ENCODE measurements at regions not wholly inside any gene's neighbourhood (a gene's known extent, or its start where the extent isn't known, plus 50 kb on each side); places are given as distances from the start of the nearest gene placed in this dataset.

DNA sequence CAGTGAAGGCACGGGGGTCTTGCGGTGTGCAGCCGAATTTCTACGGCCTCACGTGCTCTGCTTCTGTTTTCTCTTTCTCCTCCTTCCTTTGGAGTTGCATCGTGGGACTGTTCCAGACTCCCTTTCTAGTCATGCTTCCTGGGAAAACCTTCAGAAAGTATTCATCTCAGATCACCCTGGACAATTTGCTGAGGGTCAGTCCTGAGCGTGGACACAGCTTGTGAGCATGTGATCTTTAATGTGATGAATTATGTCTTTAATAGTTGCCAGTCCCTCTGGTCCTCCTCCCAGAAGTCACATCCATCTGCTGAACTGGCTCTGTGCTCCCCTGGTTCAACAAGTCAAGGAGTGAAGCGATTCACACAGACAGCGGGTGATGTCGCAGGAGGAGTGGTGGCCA lies 145.0 kb upstream of the PDE10A start:
- dilution Hi-C loops (cut with HindIII; ENCODE audit: low sequenced_read_pairs, unreplicated experiment) (no loop called here), in situ Hi-C loops (cut with MboI; ENCODE audit: low sequenced_read_pairs) (no loop called here), intact Hi-C loops (cut with micrococcal nuclease) (no loop called here)
- Histone ChIP-seq H2AK9ac (replicated peaks; ENCODE audit: low read depth, low read length, poor library complexity) (no peak overlapping the region), H2BK15ac (ENCODE audit: low read depth, low read length) (no peak overlapping the region), H3K27me3 (ENCODE audit: control insufficient read depth, insufficient read depth, low read length) (peaks cover 12% of the 10 kb centered on the region), H2AK5ac (ENCODE audit: low read depth, low read length) (no peak overlapping the region), H4K8ac (ENCODE audit: low read depth in 2 of 2, low read length in 2 of 2) (no peak overlapping the region), H3K9ac (ENCODE audit: low read depth, low read length) (no peak overlapping the region), H3K14ac (replicated peaks; ENCODE audit: low read depth, low read length) (no peak overlapping the region), H3K36me3 (ENCODE audit: control insufficient read depth, insufficient read depth, low read length) (no peaks in the 10 kb centered on the region), H4K5ac (ENCODE audit: low read depth, low read length) (no peak overlapping the region), H4K91ac (ENCODE audit: insufficient read depth, low read depth, low read length) (no peak overlapping the region), H3K79me1 (ENCODE audit: low read depth in 1 of 2, low read length in 2 of 2) (no peaks in the 10 kb centered on the region), H3K56ac (ENCODE audit: extremely low read depth, insufficient read depth, low read length) (no peak overlapping the region), H3K4me1 (ENCODE audit: control insufficient read depth, insufficient read depth, low read length) (0 out of 2 replicates have a peak, but pooled peaks cover 3% of the 10 kb centered on the region), H3K23ac (ENCODE audit: low read depth, low read length) (no peak overlapping the region), H3K18ac (ENCODE audit: low read depth, low read length) (no peak overlapping the region), H2AFZ (replicated peaks; ENCODE audit: low read length, poor library complexity) (no peak overlapping the region), H4K20me1 (ENCODE audit: insufficient read depth, low read length) (no peaks in the 10 kb centered on the region), H3K4me3 (ENCODE audit: insufficient read depth, low read depth, low read length) (no peak overlapping the region), H2BK20ac (ENCODE audit: low read depth, low read length) (no peak overlapping the region), H2BK5ac (ENCODE audit: low read depth, low read length, poor library complexity, severe bottlenecking) (no peak overlapping the region), H3K4me2 (ENCODE audit: low read depth, low read length) (no peak overlapping the region), H3K9me1 (ENCODE audit: insufficient read depth, low read length) (no peaks in the 10 kb centered on the region), H3K27ac (ENCODE audit: insufficient read depth, low read length) (no peak overlapping the region), H2BK120ac (ENCODE audit: low read depth, low read length) (no peak overlapping the region), H3K9me3 (ENCODE audit: control insufficient read depth, insufficient read depth, low read length) (peaks cover 5% of the 10 kb centered on the region; the same call in 1 of the 2 replicates), H3K4ac (ENCODE audit: low read depth, low read length) (no peak overlapping the region)
- ChIA-PET CTCF (interaction anchor here (0.7 kb wide), 1 partner anchor 13 kb away, joined by 3 read pairs; no protein-coding TSS in a partner anchor), POLR2A (ENCODE audit: unreplicated experiment) (no interaction called here)
- TF ChIP-seq RCOR1 (IDR thresholded peaks at IDR 0.05; ENCODE audit: insufficient replicate concordance, low read length) = no peak
- no CpG with 5 or more reads among the region's 10 CpGs for WGBS, 2 experiments (ENCODE audit: extremely low coverage in 2 of 2, insufficient read length in 1 of 2)
- DNase-seq = no peak
- no peak for ATAC-seq (ENCODE audit: low read depth)
- no TSS peak for BruUV-seq (replicated peaks)
